ENCODE measurements at regions not wholly inside any gene's neighbourhood (a gene's known extent, or its start where the extent isn't known, plus 50 kb on each side); places are given as distances from the start of the nearest gene placed in this dataset.

DNA sequence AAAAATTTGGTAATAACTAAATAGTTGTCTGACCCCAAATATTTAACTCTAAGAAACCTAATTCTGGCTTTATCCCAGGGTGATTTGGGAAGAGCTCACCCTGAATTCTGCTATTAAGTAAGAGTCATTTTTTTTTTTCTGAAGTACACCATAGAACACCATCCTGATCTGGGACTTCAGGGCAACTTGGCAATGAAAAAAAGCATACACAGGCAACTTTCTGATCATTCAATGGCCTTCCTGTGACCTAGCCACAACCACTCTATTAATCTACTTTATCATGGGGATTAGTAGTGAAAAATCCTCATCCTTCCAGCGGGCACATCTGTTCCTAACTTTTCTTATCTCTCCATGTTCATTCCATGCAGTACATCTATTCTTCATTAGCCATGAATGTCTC lies 333.2 kb upstream of the MAD2L1 start:
- H3K4me1 ChIP-seq (ENCODE audit: control insufficient read depth in 1 of 2, insufficient read depth in 2 of 2, low read length in 2 of 2), result no peaks in the 10 kb centered on the region
- H3K36me3 ChIP-seq (ENCODE audit: control insufficient read depth in 1 of 2, insufficient read depth in 2 of 2, low read length in 1 of 2), result no peaks in the 10 kb centered on the region
- H3K4me3 ChIP-seq (ENCODE audit: low read length in 2 of 2), result no peak overlapping the region
- H3K9me3 ChIP-seq (ENCODE audit: control insufficient read depth, low read length), result peaks cover 1% of the 10 kb centered on the region
- H3K27ac ChIP-seq (ENCODE audit: low read depth in 1 of 2, low read length in 2 of 2), result no peak overlapping the region
- ATAC-seq (ENCODE audit: low FRiP score) (no peak), DNase-seq (no peak)
- intact Hi-C loops (cut with DNase I), result no loop called here
- H3K27me3 ChIP-seq (ENCODE audit: control insufficient read depth in 1 of 2, insufficient read depth in 2 of 2, low read length in 1 of 2), result no peaks in the 10 kb centered on the region
- 85 to 89% methylated on average over 1 of the region's 1 CpG for WGBS, 2 donors

- DNase-seq (no peak), ATAC-seq (ENCODE audit: low FRiP score) (no peak)
- intact Hi-C loops (cut with DNase I), result no loop called here
- H3K9me3 ChIP-seq (ENCODE audit: control insufficient read depth, low read length), result peaks cover 1% of the 10 kb centered on the region
- WGBS, 2 donors, result 90% methylated on average over 3 of the region's 3 CpGs
- no peak overlapping the region for H3K27ac ChIP-seq (ENCODE audit: low read depth in 1 of 2, low read length in 2 of 2)
- no peaks in the 10 kb centered on the region for H3K4me1 ChIP-seq (ENCODE audit: control insufficient read depth in 1 of 2, insufficient read depth in 2 of 2, low read length in 2 of 2)
- H3K27me3 ChIP-seq (ENCODE audit: control insufficient read depth in 1 of 2, insufficient read depth in 2 of 2, low read length in 1 of 2), result no peaks in the 10 kb centered on the region
- H3K4me3 ChIP-seq (ENCODE audit: low read length in 2 of 2), result no peak overlapping the region
- no peaks in the 10 kb centered on the region for H3K36me3 ChIP-seq (ENCODE audit: control insufficient read depth in 1 of 2, insufficient read depth in 2 of 2, low read length in 1 of 2)
Observed at GRCh38 chr4:120395746-120396145, 329.1 kb upstream of the MAD2L1 start.

DNA sequence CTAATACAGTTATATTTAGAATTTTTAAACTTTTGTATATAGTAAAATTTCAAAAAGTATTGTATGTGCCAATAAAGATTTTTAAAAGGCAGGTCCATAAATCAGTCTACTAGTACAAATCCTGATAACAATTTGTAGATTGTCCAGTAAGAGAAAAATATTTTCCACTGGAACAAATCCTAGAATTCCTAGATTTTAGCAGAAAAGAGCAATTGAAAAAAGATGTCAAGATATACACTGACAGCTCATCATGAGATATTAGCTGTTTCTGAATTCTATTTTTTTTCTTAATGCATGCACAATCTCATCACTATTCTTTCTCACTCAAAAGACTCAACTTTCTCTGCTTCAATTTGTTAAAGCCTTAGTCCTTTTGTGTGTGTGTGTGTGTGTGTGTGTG lies 289.2 kb upstream of the MAD2L1 start:
- Histone ChIP-seq H3K36me3 (ENCODE audit: control insufficient read depth in 1 of 2, insufficient read depth in 2 of 2, low read length in 1 of 2) (no peaks in the 10 kb centered on the region), H3K27me3 (ENCODE audit: control insufficient read depth in 1 of 2, insufficient read depth in 2 of 2, low read length in 1 of 2) (no peaks in the 10 kb centered on the region), H3K27ac (ENCODE audit: low read depth in 1 of 2, low read length in 2 of 2) (no peak overlapping the region), H3K4me1 (ENCODE audit: control insufficient read depth in 1 of 2, insufficient read depth in 2 of 2, low read length in 2 of 2) (no peaks in the 10 kb centered on the region), H3K4me3 (ENCODE audit: low read length in 2 of 2) (no peak overlapping the region), H3K9me3 (ENCODE audit: control insufficient read depth, low read length) (no peaks in the 10 kb centered on the region)
- DNase-seq (no peak), ATAC-seq (ENCODE audit: low FRiP score) (no peak)
- intact Hi-C loops (cut with DNase I), result no loop called here

DNA sequence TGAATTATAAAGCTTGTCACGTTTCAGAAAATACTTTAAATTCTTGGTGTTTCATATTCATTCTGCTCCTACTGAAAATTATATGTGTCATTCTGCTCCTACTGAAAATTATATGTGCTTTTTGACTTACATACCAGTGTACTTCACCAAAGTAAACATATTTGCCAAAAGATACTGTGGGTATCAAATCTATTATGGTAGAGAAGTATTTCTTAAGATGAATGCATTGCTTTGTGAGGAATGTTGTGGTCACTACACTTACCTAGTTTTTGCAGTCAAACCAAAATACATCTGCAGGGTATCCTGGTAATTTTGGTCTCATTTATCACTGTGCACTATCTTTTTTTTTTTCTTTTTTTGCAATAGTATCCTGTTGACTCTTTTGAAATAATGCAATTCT lies 287.7 kb upstream of the MAD2L1 start:
- no peaks in the 10 kb centered on the region for H3K36me3 ChIP-seq (ENCODE audit: control insufficient read depth in 1 of 2, insufficient read depth in 2 of 2, low read length in 1 of 2)
- H3K4me1 ChIP-seq (ENCODE audit: control insufficient read depth in 1 of 2, insufficient read depth in 2 of 2, low read length in 2 of 2), result no peaks in the 10 kb centered on the region
- H3K27me3 ChIP-seq (ENCODE audit: control insufficient read depth in 1 of 2, insufficient read depth in 2 of 2, low read length in 1 of 2), result no peaks in the 10 kb centered on the region
- no peak overlapping the region for H3K27ac ChIP-seq (ENCODE audit: low read depth in 1 of 2, low read length in 2 of 2)
- H3K9me3 ChIP-seq (ENCODE audit: control insufficient read depth, low read length), result no peaks in the 10 kb centered on the region
- ATAC-seq (ENCODE audit: low FRiP score), result no peak
- WGBS, 2 donors, result 27 to 30% methylated on average over 1 of the region's 1 CpG
- intact Hi-C loops (cut with DNase I), result no loop called here
- DNase-seq, result no peak
- H3K4me3 ChIP-seq (ENCODE audit: low read length in 2 of 2), result no peak overlapping the region

DNA sequence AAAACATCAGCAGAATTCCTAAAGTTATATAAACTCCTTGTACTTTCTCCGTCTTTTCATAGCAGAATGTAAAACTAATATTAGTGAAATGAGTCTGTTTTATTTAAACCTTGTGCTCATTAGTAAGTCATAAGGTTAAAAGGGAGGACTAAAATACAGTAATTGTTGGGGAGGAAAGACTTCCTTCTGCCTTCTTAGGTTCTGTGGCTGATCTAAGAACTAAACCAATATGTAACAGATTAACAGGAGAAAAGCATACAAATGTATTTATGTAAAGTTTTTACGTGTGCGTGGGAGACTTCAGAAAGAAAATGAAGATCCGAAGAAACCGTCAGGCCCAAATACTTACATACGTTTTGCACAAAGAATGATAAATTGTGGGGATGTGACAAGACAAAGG lies 286.6 kb upstream of the MAD2L1 start:
- Histone ChIP-seq H3K27ac (ENCODE audit: low read depth in 1 of 2, low read length in 2 of 2) (no peak overlapping the region), H3K4me1 (ENCODE audit: control insufficient read depth in 1 of 2, insufficient read depth in 2 of 2, low read length in 2 of 2) (no peaks in the 10 kb centered on the region), H3K4me3 (ENCODE audit: low read length in 2 of 2) (no peak overlapping the region), H3K27me3 (ENCODE audit: control insufficient read depth in 1 of 2, insufficient read depth in 2 of 2, low read length in 1 of 2) (no peaks in the 10 kb centered on the region), H3K36me3 (ENCODE audit: control insufficient read depth in 1 of 2, insufficient read depth in 2 of 2, low read length in 1 of 2) (no peaks in the 10 kb centered on the region), H3K9me3 (ENCODE audit: control insufficient read depth, low read length) (no peaks in the 10 kb centered on the region)
- no peak for DNase-seq
- WGBS, 2 donors, result 90 to 92% methylated on average over 6 of the region's 6 CpGs
- no peak for ATAC-seq (ENCODE audit: low FRiP score)
- intact Hi-C loops (cut with DNase I), result no loop called here

DNA sequence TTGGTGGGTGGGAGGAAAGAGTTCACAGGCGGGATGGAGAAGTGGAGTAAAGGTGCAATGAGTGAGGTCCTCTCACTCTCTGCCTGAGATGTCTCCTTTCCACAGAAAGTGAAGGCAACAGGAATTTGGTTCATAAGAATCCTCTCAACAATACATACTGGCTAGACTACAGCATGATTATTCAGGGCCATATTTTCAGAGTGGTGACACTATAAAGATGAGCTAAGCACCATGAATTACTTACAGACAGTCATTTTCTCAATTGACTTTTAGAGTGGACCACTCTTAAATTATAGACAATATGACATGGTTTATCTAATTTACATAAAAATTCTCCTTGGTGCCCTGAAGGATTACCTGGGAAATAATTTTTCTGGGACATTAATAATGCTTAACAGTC lies 286.1 kb upstream of the MAD2L1 start:
- intact Hi-C loops (cut with DNase I), result no loop called here
- H3K27ac ChIP-seq (ENCODE audit: low read depth in 1 of 2, low read length in 2 of 2), result no peak overlapping the region
- no peaks in the 10 kb centered on the region for H3K36me3 ChIP-seq (ENCODE audit: control insufficient read depth in 1 of 2, insufficient read depth in 2 of 2, low read length in 1 of 2)
- ATAC-seq (ENCODE audit: low FRiP score) (no peak), DNase-seq (no peak)
- H3K4me1 ChIP-seq (ENCODE audit: control insufficient read depth in 1 of 2, insufficient read depth in 2 of 2, low read length in 2 of 2), result no peaks in the 10 kb centered on the region
- no peaks in the 10 kb centered on the region for H3K9me3 ChIP-seq (ENCODE audit: control insufficient read depth, low read length)
- no peak overlapping the region for H3K4me3 ChIP-seq (ENCODE audit: low read length in 2 of 2)
- H3K27me3 ChIP-seq (ENCODE audit: control insufficient read depth in 1 of 2, insufficient read depth in 2 of 2, low read length in 1 of 2), result no peaks in the 10 kb centered on the region
- WGBS, 2 donors, result 93 to 95% methylated on average over 1 of the region's 1 CpG

DNA sequence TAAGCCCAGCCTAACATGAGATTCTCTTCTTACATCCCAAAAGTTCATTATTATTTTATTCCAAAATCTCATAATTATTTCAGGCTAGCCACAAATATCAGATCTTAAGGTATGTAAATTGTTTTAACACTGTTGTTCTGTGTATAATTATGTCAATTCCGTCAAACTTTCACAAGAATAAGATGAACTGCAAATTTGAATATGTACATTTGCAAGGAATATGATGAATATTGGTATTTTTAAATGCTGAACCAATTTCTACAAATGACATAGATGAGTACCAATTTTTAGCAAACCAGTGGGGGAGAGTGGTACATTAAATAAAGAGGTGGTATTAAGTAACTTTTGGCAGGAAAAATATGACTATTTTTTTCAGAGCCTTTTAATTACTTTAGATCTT lies 282.3 kb upstream of the MAD2L1 start:
- Histone ChIP-seq H3K27ac (ENCODE audit: low read depth in 1 of 2, low read length in 2 of 2) (no peak overlapping the region), H3K9me3 (ENCODE audit: control insufficient read depth, low read length) (no peaks in the 10 kb centered on the region), H3K4me1 (ENCODE audit: control insufficient read depth in 1 of 2, insufficient read depth in 2 of 2, low read length in 2 of 2) (no peaks in the 10 kb centered on the region), H3K4me3 (ENCODE audit: low read length in 2 of 2) (no peak overlapping the region), H3K36me3 (ENCODE audit: control insufficient read depth in 1 of 2, insufficient read depth in 2 of 2, low read length in 1 of 2) (no peaks in the 10 kb centered on the region), H3K27me3 (ENCODE audit: control insufficient read depth in 1 of 2, insufficient read depth in 2 of 2, low read length in 1 of 2) (no peaks in the 10 kb centered on the region)
- DNase-seq (no peak), ATAC-seq (ENCODE audit: low FRiP score) (no peak)
- intact Hi-C loops (cut with DNase I), result no loop called here
- WGBS, 2 donors, result 94 to 96% methylated on average over 1 of the region's 1 CpG

- no peaks in the 10 kb centered on the region for H3K9me3 ChIP-seq (ENCODE audit: control insufficient read depth, low read length)
- ATAC-seq (ENCODE audit: low FRiP score), result no peak
- H3K4me1 ChIP-seq (ENCODE audit: control insufficient read depth in 1 of 2, insufficient read depth in 2 of 2, low read length in 2 of 2), result no peaks in the 10 kb centered on the region
Observed at GRCh38 chr4:120348521-120348920, 281.9 kb upstream of the MAD2L1 start.

DNA sequence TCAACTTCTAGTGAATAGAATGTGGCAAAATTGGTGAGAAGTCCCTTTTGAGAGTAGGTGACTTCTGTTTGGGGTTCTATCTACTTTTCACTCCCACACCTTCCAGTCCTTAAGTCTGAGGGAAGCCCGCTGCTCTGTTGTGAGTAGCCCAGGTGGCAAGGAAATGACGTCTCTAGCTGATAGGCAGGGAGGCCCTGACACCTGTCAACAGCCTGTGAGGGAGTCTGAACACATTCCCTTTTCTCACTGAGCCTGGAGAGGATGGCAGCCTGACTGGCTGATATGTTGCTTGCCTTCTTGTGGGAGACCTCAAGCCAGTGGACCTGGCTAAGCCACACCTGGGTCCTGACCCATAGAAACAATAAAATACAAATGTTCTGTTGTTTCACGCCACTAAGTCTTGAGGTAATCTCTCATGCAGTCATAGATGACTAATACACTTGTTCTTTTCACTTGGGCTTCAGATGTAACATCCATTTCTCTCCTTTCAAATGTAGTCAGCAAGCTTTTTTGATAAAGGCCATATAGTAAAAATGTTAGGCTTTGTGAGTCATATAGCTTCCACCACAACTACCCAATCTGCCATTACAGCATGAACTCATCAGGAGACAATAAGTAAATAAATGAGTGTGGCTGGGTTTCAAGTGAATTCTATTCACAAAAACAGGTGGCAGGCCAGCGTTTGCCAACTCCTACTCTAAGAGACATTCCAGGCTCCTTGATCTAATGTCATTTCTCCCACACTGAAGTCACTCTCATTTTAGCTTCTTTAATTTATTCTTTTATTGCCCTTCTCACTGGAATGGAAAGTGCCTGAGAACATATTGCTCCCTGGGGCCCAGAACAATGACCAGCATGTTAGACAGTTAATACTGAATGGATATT lies 265.1 kb upstream of the MAD2L1 start:
- intact Hi-C loops (cut with DNase I), result no loop called here
- Histone ChIP-seq H3K4me3 (ENCODE audit: low read length in 2 of 2) (no peak overlapping the region), H3K27me3 (ENCODE audit: control insufficient read depth in 1 of 2, insufficient read depth in 2 of 2, low read length in 1 of 2) (no peaks in the 10 kb centered on the region), H3K27ac (ENCODE audit: low read depth in 1 of 2, low read length in 2 of 2) (no peak overlapping the region), H3K4me1 (ENCODE audit: control insufficient read depth in 1 of 2, insufficient read depth in 2 of 2, low read length in 2 of 2) (no peaks in the 10 kb centered on the region), H3K36me3 (ENCODE audit: control insufficient read depth in 1 of 2, insufficient read depth in 2 of 2, low read length in 1 of 2) (no peaks in the 10 kb centered on the region), H3K9me3 (ENCODE audit: control insufficient read depth, low read length) (no peaks in the 10 kb centered on the region)
- DNase-seq (no peak), ATAC-seq (ENCODE audit: low FRiP score) (no peak)
- WGBS, 2 donors, result 77 to 80% methylated on average over 4 of the region's 4 CpGs

More at GRCh38 chr4:120348521-120348920, 281.9 kb upstream of the MAD2L1 start:
- Histone ChIP-seq H3K27ac (ENCODE audit: low read depth in 1 of 2, low read length in 2 of 2) (no peak overlapping the region), H3K36me3 (ENCODE audit: control insufficient read depth in 1 of 2, insufficient read depth in 2 of 2, low read length in 1 of 2) (no peaks in the 10 kb centered on the region), H3K4me3 (ENCODE audit: low read length in 2 of 2) (no peak overlapping the region), H3K27me3 (ENCODE audit: control insufficient read depth in 1 of 2, insufficient read depth in 2 of 2, low read length in 1 of 2) (no peaks in the 10 kb centered on the region)
- intact Hi-C loops (cut with DNase I), result no loop called here
- no peak for DNase-seq
- WGBS, 2 donors, result 18 to 41% methylated on average over 2 of the region's 2 CpGs
